NT2/D1 (cell line): ENCODE measurements at regions not wholly inside any gene's neighbourhood (a gene's known extent, or its start where the extent isn't known, plus 50 kb on each side); places are given as distances from the start of the nearest gene placed in this dataset.
"Not testable (repeated sequence)": the region's sequence is repeated elsewhere in the genome, so short reads cannot be mapped to it uniquely, and the experiment has no call there.

Experiments used
- DNase-seq: peaks from one replicate; pipeline ENCODE4 v3.0.0-alpha.2; 2011; ENCODE audit warnings: low read depth, low spot score
- H3K27me3 ChIP-seq: 2 replicates; pipeline ENCODE4 v1.6.0; 2011; ENCODE audit warnings: mild to moderate bottlenecking; ENCODE audit not compliant: insufficient read length, insufficient read depth
- H3K36me3 ChIP-seq: 2 replicates; pipeline ENCODE4 v1.6.1; 2011; ENCODE audit warnings: mild to moderate bottlenecking, low read length, mixed read lengths; ENCODE audit not compliant: insufficient read depth, insufficient read length
- H3K4me1 ChIP-seq: 2 replicates; pipeline ENCODE4 v1.5.1; 2011; ENCODE audit not compliant: insufficient read depth, insufficient read length
- H3K4me3 ChIP-seq: 2 replicates; pipeline ENCODE4 v1.5.1; 2011; ENCODE audit warnings: low read depth; ENCODE audit not compliant: insufficient read length
- H3K9ac ChIP-seq: 2 replicates; pipeline ENCODE4 v1.6.0; 2011; ENCODE audit warnings: low read depth; ENCODE audit not compliant: insufficient read length
- H3K9me3 ChIP-seq: 2 replicates; pipeline ENCODE4 v1.5.1; 2011; ENCODE audit warnings: mild to moderate bottlenecking, low read length; ENCODE audit not compliant: insufficient read depth
- SUZ12 ChIP-seq: IDR thresholded peaks from 2 replicates; pipeline ENCODE4 v1.6.1; 2011; ENCODE audit not compliant: insufficient read length, insufficient read depth; ENCODE audit errors: extremely low read depth
- YY1 ChIP-seq: IDR thresholded peaks from 2 replicates; pipeline ENCODE4 v1.6.1; 2011; ENCODE audit not compliant: insufficient read length, insufficient read depth
- ZNF274 ChIP-seq: IDR thresholded peaks from 2 replicates; pipeline ENCODE4 v1.6.1; 2011; ENCODE audit warnings: mild to moderate bottlenecking, low read depth, low read length

DNA sequence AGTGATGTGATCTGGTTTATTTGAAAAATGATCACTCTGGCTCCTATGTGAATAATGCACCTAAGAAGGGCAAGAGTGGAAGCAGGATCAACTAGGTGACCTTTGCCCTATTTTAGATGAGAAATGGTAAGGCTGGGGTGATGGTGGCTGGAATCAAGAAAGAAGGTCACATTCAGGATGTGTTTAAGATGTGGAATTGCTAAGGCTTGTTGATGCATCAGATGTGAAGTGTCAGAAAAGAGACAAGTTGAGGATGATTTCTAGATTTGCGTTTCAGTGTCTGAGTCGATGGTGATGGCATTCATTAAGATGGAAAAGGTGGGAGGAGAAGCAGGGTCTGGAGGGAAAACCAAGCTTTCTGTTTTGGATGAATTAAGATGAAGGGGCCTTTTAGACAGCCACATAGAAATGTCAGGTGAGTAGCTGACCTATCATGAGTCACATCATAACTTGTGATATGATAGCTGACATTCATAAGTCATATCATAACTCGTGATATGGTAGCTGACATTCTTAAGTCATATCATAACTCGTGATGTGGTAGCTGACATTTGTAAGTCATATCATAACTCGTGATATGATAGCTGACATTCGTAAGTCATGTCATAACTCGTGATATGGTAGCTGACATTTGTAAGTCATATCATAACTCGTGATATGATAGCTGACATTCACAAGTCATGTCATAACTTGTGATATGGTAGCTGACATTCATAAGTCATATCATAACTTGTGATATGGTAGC, 101.2 kb upstream of the SEC11C start:
- Histone ChIP-seq H3K9me3 (no peaks in the 10 kb centered on the region), H3K27me3 (no peaks in the 10 kb centered on the region), H3K36me3 (no peaks in the 10 kb centered on the region), H3K4me3 (no peak overlapping the region), H3K9ac (no peak overlapping the region), H3K4me1 (no peaks in the 10 kb centered on the region)
- no peak for DNase-seq
- TF ChIP-seq ZNF274 (no peak), YY1 (no peak), SUZ12 (no peak)

- not testable (repeated sequence) for H3K27me3 ChIP-seq, H3K9ac ChIP-seq, H3K4me3 ChIP-seq, DNase-seq, H3K4me1 ChIP-seq, H3K36me3 ChIP-seq, H3K9me3 ChIP-seq
These were observed 100.7 kb upstream of the SEC11C start for GRCh38 chr18:59039040-59039320.

DNA sequence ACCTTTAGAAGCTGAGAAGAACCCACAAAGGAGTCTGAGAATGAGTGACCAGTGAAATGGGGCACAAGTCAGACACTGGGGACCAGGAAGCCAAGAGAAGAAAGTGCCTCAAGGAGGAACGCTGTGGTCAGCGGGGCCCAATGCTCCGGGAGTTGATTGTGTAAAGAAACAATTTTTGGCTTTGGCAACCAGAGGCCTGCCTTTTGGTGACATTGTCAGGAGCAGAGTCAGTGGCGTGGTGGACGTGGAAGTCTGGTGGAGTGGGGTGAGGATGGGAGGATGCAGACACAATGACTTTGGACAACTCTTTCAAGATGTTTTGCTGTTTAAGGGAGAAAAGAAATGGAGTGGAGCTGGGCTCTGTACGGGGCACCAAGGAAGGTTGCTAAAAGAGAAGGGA, 100.2 kb upstream of the SEC11C start:
- H3K9ac ChIP-seq, result no peak overlapping the region
- H3K4me1 ChIP-seq, result no peaks in the 10 kb centered on the region
- no peaks in the 10 kb centered on the region for H3K36me3 ChIP-seq
- no peaks in the 10 kb centered on the region for H3K27me3 ChIP-seq
- H3K4me3 ChIP-seq, result no peak overlapping the region
- no peak for TF ChIP-seq YY1
- TF ChIP-seq ZNF274, result no peak
- TF ChIP-seq SUZ12, result no peak
- no peak for DNase-seq
- H3K9me3 ChIP-seq, result no peaks in the 10 kb centered on the region

DNA sequence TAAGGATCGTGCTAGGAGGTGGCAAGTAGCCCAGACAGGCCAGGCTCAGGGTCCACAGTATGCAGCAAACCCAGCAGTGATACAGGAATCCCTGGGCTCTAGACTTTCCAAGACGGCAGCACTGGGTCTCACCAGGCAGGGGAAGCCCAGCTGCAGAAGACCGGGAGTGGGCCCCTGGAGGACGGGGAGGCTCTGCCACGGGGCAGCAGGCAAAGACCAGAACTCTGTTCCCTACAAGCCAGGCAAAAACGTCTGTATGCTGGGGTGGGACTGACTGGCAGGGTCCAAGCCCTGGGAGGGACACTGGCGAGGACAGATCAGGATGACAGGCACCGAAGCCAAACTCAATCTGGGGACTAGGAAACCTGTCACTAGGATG, 98.9 kb upstream of the SEC11C start:
- no peaks in the 10 kb centered on the region for H3K36me3 ChIP-seq
- no peak for TF ChIP-seq ZNF274
- no peak for TF ChIP-seq YY1
- TF ChIP-seq SUZ12, result no peak
- DNase-seq, result no peak

GRCh38 chr18:59041296-59041695, 98.4 kb upstream of the SEC11C start:
- Histone ChIP-seq H3K27me3 (no peaks in the 10 kb centered on the region), H3K36me3 (no peaks in the 10 kb centered on the region), H3K4me1 (no peaks in the 10 kb centered on the region), H3K4me3 (no peak overlapping the region), H3K9me3 (no peaks in the 10 kb centered on the region), H3K9ac (no peak overlapping the region)
- no peak for DNase-seq
- TF ChIP-seq ZNF274, result no peak
- TF ChIP-seq YY1, result no peak
- TF ChIP-seq SUZ12, result no peak

More for the DNA sequence above, 98.9 kb upstream of the SEC11C start:
- Histone ChIP-seq H3K9me3 (no peaks in the 10 kb centered on the region), H3K9ac (no peak overlapping the region), H3K4me1 (no peaks in the 10 kb centered on the region), H3K4me3 (no peak overlapping the region), H3K27me3 (no peaks in the 10 kb centered on the region)

DNA sequence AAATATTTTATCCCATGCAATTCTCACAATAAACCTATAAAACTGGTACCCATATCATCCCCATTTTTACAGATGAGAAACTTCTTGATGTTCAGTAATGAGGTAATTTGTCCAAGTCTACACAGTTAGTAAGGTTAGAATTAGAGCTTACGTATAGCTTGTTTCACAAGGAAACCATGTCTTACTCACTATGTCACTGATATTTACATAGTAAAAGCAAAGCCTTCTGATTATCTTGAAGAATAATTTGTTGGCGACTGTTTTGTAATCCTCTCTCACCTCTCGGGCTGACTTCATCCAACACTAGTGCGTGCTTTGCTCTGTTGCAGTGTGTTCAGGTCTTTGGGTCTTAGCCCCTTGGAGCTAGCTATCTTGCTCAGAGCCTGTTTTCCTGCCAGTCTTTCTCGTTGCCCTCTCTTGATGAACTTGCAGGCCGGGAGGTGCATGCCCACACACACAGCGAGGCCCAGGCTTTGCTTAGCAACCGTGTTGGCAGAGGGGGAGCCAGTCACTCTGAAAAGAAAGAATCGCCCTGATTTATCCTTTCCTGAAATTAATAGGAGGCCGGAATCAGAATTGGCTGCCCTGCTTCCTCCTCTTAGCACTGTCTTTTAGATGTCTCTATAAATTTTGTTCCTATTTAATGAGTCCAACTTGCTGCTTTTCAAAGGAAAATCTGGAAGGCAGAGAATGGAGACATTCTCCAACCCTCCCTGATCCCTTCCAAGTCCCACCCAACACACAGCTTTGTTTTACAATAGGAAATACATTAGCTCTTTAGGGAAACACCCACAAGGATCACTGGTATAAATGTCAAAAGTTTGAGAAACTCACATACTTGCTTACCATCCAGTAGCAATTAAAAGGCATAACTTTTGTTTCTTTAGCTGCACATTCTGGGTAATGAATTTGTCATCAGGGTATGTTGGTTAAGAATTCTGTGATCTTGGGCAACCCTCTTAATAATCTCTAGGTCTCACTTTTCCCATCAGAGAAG, 97.6 kb upstream of the SEC11C start:
- no peak for DNase-seq

GRCh38 chr18:59044855-59045254, 94.8 kb upstream of the SEC11C start:
- H3K4me3 ChIP-seq, result no peak overlapping the region
- no peak for TF ChIP-seq YY1
- no peak for TF ChIP-seq SUZ12
- no peak for TF ChIP-seq ZNF274
- H3K27me3 ChIP-seq, result no peaks in the 10 kb centered on the region
- H3K4me1 ChIP-seq, result peaks cover 5% of the 10 kb centered on the region
- H3K36me3 ChIP-seq, result no peaks in the 10 kb centered on the region
- no peaks in the 10 kb centered on the region for H3K9me3 ChIP-seq
- no peak for DNase-seq
- H3K9ac ChIP-seq, result no peak overlapping the region

More for the DNA sequence above, 97.6 kb upstream of the SEC11C start:
- no peak for TF ChIP-seq ZNF274
- TF ChIP-seq SUZ12, result no peak
- no peak for TF ChIP-seq YY1
- Histone ChIP-seq H3K9me3 (no peaks in the 10 kb centered on the region), H3K4me3 (no peak overlapping the region), H3K4me1 (no peaks in the 10 kb centered on the region), H3K27me3 (no peaks in the 10 kb centered on the region), H3K9ac (no peak overlapping the region), H3K36me3 (no peaks in the 10 kb centered on the region)
